Heart left ventricle (tissue), 16 donors: ENCODE measurements at regions not wholly inside any gene's neighbourhood (a gene's known extent, or its start where the extent isn't known, plus 50 kb on each side); places are given as distances from the start of the nearest gene placed in this dataset.
"Not testable (repeated sequence)": the region's sequence is repeated elsewhere in the genome, so short reads cannot be mapped to it uniquely, and the experiment has no call there.

Experiments used
- ATAC-seq, 4 donors: fragments of 200-7000 bp; cut with Tn5 transposase; one replicate each; pipeline ENCODE4 v1.9.1; 2020 to 2022; ENCODE audit warnings: moderate library complexity in 4 of 4, mild to moderate bottlenecking in 3 of 4, moderate number of reproducible peaks in 1 of 4
- DNase-seq, 5 donors: peaks; one replicate each; pipeline ENCODE4 v3.0.0-alpha.2; 2020
- H3K27ac ChIP-seq, 12 donors: fragments of 200-600 bp; sonication (generic) in 4 of 12; one replicate each; pipeline versions ENCODE4 v1.5.0 to v1.8.0; 2016 to 2022; ENCODE audit warnings: mild to moderate bottlenecking in 2 of 12
- H3K27me3 ChIP-seq, 9 donors: fragments of 200-600 bp; sonication (generic) in 2 of 9; one replicate each; pipeline versions ENCODE4 v1.5.1 to v1.8.0; 2016 to 2022; ENCODE audit warnings: mild to moderate bottlenecking in 3 of 9
- H3K36me3 ChIP-seq, 9 donors: fragments of 200-600 bp; sonication (generic) in 2 of 9; one replicate each; pipeline versions ENCODE4 v1.5.0 to v1.8.0; 2018 to 2022; ENCODE audit warnings: mild to moderate bottlenecking in 2 of 9
- H3K4me1 ChIP-seq, 12 donors: fragments of 200-600 bp; sonication (generic) in 4 of 12; one replicate each; pipeline versions ENCODE4 v1.5.0 to v1.8.0; 2016 to 2022; ENCODE audit warnings: mild to moderate bottlenecking in 3 of 12
- H3K4me3 ChIP-seq, 12 donors: fragments of 200-600 bp; sonication (generic) in 4 of 12; one replicate each; pipeline versions ENCODE4 v1.5.0 to v1.8.0; 2017 to 2022; ENCODE audit warnings: mild to moderate bottlenecking in 9 of 12, moderate library complexity in 4 of 12
- H3K9me3 ChIP-seq, 12 donors: fragments of 200-600 bp; sonication (generic) in 4 of 12; one replicate each; pipeline versions ENCODE4 v1.5.0 to v1.8.0; 2016 to 2022; ENCODE audit warnings: mild to moderate bottlenecking in 1 of 12
- CTCF ChIP-seq, 12 donors: fragments of 200-600 bp; sonication (generic) in 4 of 12; IDR thresholded peaks; one replicate each; pipeline versions ENCODE4 v1.5.0 to v1.8.0; 2018 to 2022; ENCODE audit warnings: antibody characterized with exemption in 12 of 12, mild to moderate bottlenecking in 5 of 12
- POLR2A ChIP-seq, 2 donors: fragments of 450-650 bp; IDR thresholded peaks; one replicate each; pipeline ENCODE4 v1.6.1; 2017; ENCODE audit warnings: antibody characterized with exemption in 2 of 2, mild to moderate bottlenecking in 2 of 2, moderate library complexity in 2 of 2
- WGBS, 4 donors: extraction: QIAGEN DNeasy Blood & Tissue Kit in 2 of 4; methylation state at CpG; one replicate each; pipeline versions ENCODE4 v1.1.5 to v1.1.7; 2013 to 2018; 5-methylcytosine and 5-hydroxymethylcytosine counted together
- intact Hi-C, 10 donors: fragments of 100-400 bp; cut with DNase I; formaldehyde crosslinking; loops; one replicate each; pipeline versions ENCODE4 v1.11.1 to v1.14.2; 2022
- donor health status: ischemic (EF 13 %, LVEDD 7.1; RV severe dilation, severe dysfunction).
- donor health status: healthy with polysubstance abuse.
- donor health status: DM: no; HTN: yes; CAD: no.
- donor health status: DM: no; HTN: no; CAD: no.
- donor health status: ischemic (EF 25% LVEDD 6.9; RV normal size, moderate dysfunction).
- donor health status: ischemic (EF 25% LVEDD 5.7; RV mildly dilated, moderate dysfunction).
- donor health status: healthy.
- donor health status: DM: yes; HTN: yes; CAD: no.
- donor health status: ischemic (EF 35%, LVEDD 5.7; RV mildly dilated, moderate dysfunction).
- donor health status: nonischemic (EF 11% LVEDD 7.7; RV severe dilation, severe dysfunction).
- donor health status: DM: yes; HTN: yes; CAD: no.
- donor health status: PGD.
- donor health status: ischemic (EF 29% LVEDD 5.4; RV normal size, mild dysfunction).
- donor health status: nonischemic (EF 23%, LVEDD 6.1; RV moderate dilation, normal function).

- Histone ChIP-seq H3K4me3 (no peak overlapping the region), H3K27me3 (no peaks in the 10 kb centered on the region), H3K9me3 (no peaks in the 10 kb centered on the region), H3K4me1 (no peaks in the 10 kb centered on the region), H3K36me3 (no peaks in the 10 kb centered on the region), H3K27ac (no peak overlapping the region)
- intact Hi-C loops, result no loop called here
- 17 to 34% (median 33%) methylated on average over 4 of the region's 4 CpGs for WGBS, 4 donors
- no peak for DNase-seq
- no peak for ATAC-seq
- TF ChIP-seq CTCF (IDR thresholded peaks at IDR 0.05) (peak in 1 of 12 donors; percentile 9), POLR2A (IDR thresholded peaks at IDR 0.05) (no peak)
These were observed 324.8 kb downstream of the CYLC2 start for GRCh38 chr9:103319979-103320378.

DNA sequence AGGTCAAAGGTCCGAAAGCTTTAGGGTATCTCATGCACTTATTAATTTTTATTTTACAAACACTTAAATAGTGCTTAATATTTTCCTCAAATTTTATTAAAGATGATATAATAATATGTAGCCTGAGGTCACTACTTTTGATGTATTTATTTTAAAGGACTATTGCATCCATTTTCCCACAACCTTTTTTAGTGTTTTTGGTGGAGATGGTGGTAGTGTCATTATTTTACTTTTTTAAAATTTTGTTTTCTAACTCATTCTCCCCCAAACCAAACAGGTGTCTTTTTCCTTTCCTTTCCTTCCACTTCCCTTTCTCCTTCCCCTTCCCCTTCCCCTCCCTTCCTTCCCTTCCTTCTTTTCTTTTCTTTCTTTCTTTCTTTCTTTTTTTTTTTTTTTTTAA is 328.6 kb downstream of the CYLC2 start:
- no peak for TF ChIP-seq POLR2A (IDR thresholded peaks at IDR 0.05)
- TF ChIP-seq CTCF (IDR thresholded peaks at IDR 0.05), result no peak
- Histone ChIP-seq H3K4me3 (no peak overlapping the region), H3K4me1 (no peaks in the 10 kb centered on the region), H3K36me3 (no peaks in the 10 kb centered on the region), H3K9me3 (no peaks in the 10 kb centered on the region), H3K27ac (no peak overlapping the region), H3K27me3 (no peaks in the 10 kb centered on the region)
- WGBS, 4 donors, result 33 to 95% (median 64%) methylated on average over 1 of the region's 1 CpG
- ATAC-seq (no peak), DNase-seq (no peak)
- intact Hi-C loops, result no loop called here

GRCh38 chr9:103335461-103335860 is 340.3 kb downstream of the CYLC2 start:
- Histone ChIP-seq H3K27me3 (no peaks in the 10 kb centered on the region), H3K4me1 (no peaks in the 10 kb centered on the region), H3K9me3 (no peaks in the 10 kb centered on the region), H3K27ac (no peak overlapping the region), H3K4me3 (no peak overlapping the region), H3K36me3 (no peaks in the 10 kb centered on the region)
- TF ChIP-seq POLR2A (IDR thresholded peaks at IDR 0.05) (no peak), CTCF (IDR thresholded peaks at IDR 0.05) (no peak)
- intact Hi-C loops, result loop anchor here in 1 of 10 donors (10.0 kb wide), 1 partner anchor 59 kb away; no protein-coding TSS in a partner anchor
- WGBS, 4 donors, result 54 to 68% (median 55%) methylated on average over 3 of the region's 3 CpGs
- ATAC-seq (no peak), DNase-seq (no peak)

- 56 to 91% (median 89%) methylated on average over 2 of the region's 2 CpGs for WGBS, 4 donors
- Histone ChIP-seq H3K4me3 (no peak overlapping the region), H3K9me3 (peaks cover 0 to 17% (median 2%) of the 10 kb centered on the region in 12 donors), H3K36me3 (no peaks in the 10 kb centered on the region), H3K27ac (no peak overlapping the region), H3K27me3 (no peaks in the 10 kb centered on the region), H3K4me1 (no peaks in the 10 kb centered on the region)
- DNase-seq, result no peak
- intact Hi-C loops, result no loop called here
- ATAC-seq, result no peak
- TF ChIP-seq CTCF (IDR thresholded peaks at IDR 0.05) (no peak), POLR2A (IDR thresholded peaks at IDR 0.05) (no peak)
These were observed 359.9 kb downstream of the CYLC2 start for GRCh38 chr9:103355000-103355399.

DNA sequence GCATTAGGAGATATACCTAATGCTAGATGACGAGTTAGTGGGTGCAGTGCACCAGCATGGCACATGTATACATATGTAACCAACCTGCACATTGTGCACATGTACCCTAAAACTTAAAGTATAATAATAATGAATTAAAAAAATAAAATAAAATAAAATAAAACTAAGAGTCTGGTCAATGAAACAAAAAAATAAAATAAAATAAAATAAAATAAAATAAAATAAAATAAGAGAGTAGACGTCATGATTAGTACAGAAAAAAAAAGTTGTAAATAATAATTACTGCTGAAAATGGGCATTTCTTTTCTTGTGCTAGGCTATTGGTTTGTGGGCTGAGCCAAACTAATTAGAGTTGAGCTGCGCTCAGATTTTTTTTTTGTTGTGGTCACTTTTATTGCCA is 362.8 kb downstream of the CYLC2 start:
- WGBS, 4 donors, result 83 to 86% (median 84%) methylated on average over 3 of the region's 3 CpGs
- ATAC-seq, intact Hi-C loops: not testable (repeated sequence)

More for the DNA sequence above, 362.8 kb downstream of the CYLC2 start:
- not testable (repeated sequence) for H3K36me3 ChIP-seq, H3K27ac ChIP-seq, H3K27me3 ChIP-seq, DNase-seq, H3K4me3 ChIP-seq, H3K4me1 ChIP-seq
- peaks cover 0 to 17% (median 2%) of the 10 kb centered on the region in 12 donors for H3K9me3 ChIP-seq
